Omental fat pad (tissue), 3 donors: ENCODE measurements at regions not wholly inside any gene's neighbourhood (a gene's known extent, or its start where the extent isn't known, plus 50 kb on each side); places are given as distances from the start of the nearest gene placed in this dataset.

ENCODE experiments used
- ATAC-seq: fragments of 150-250 bp; one replicate; pipeline ENCODE4 v1.9.1; 2016; ENCODE audit warnings: mild to moderate bottlenecking, moderate library complexity; ENCODE audit not compliant: low FRiP score
- DNase-seq: peaks from one replicate; pipeline ENCODE4 v3.0.0-alpha.2; 2019; ENCODE audit warnings: low spot score
- CTCF ChIP-seq, 3 donors: fragments of 450-650 bp; IDR thresholded peaks; one replicate each; pipeline ENCODE4 v1.5.1; 2016 to 2017; ENCODE audit warnings: antibody characterized with exemption in 3 of 3, mild to moderate bottlenecking in 3 of 3, moderate library complexity in 2 of 3

- no peak for TF ChIP-seq CTCF (IDR thresholded peaks at IDR 0.05)
- ATAC-seq: no peak
- DNase-seq: no peak
These were observed 308.0 kb downstream of the RRAGC start for GRCh38 chr1:38551318-38552307.

GRCh38 chr1:38549191-38549590, 310.4 kb downstream of the RRAGC start:
- DNase-seq (no peak), ATAC-seq (no peak)
- TF ChIP-seq CTCF (IDR thresholded peaks at IDR 0.05): no peak

GRCh38 chr1:38547321-38547720, 312.3 kb downstream of the RRAGC start:
- TF ChIP-seq CTCF (IDR thresholded peaks at IDR 0.05): no peak
- no peak for ATAC-seq
- DNase-seq: no peak

GRCh38 chr1:38546636-38547035, 312.9 kb downstream of the RRAGC start:
- TF ChIP-seq CTCF (IDR thresholded peaks at IDR 0.05): no peak
- DNase-seq (no peak), ATAC-seq (no peak)

- DNase-seq: no peak
- no peak for TF ChIP-seq CTCF (IDR thresholded peaks at IDR 0.05)
- no peak for ATAC-seq
These were observed 318.3 kb downstream of the RRAGC start for GRCh38 chr1:38541223-38541622.

- no peak for ATAC-seq
- DNase-seq: no peak
- TF ChIP-seq CTCF (IDR thresholded peaks at IDR 0.05): no peak
These were observed 319.6 kb downstream of the RRAGC start for GRCh38 chr1:38539931-38540330.

GRCh38 chr1:38538834-38539233, 320.7 kb downstream of the RRAGC start:
- DNase-seq: no peak
- TF ChIP-seq CTCF (IDR thresholded peaks at IDR 0.05): no peak
- no peak for ATAC-seq
